NCI-H1930 (cell line): ENCODE measurements at regions not wholly inside any gene's neighbourhood (a gene's known extent, or its start where the extent isn't known, plus 50 kb on each side); places are given as distances from the start of the nearest gene placed in this dataset.
"Not testable (repeated sequence)": the region's sequence is repeated elsewhere in the genome, so short reads cannot be mapped to it uniquely, and the experiment has no call there.

Source experiments
- DNase-seq, 2 experiments: peaks; one replicate each; lab custom pipeline; 2025; lab: John Stamatoyannopoulos, UW

- DNase-seq, result not testable (repeated sequence)
Measured at GRCh38 chr16:72729552-72729951, 318.4 kb downstream of the ZFHX3 start.

- no peak for DNase-seq
Measured at GRCh38 chr16:72728516-72728915, 319.4 kb downstream of the ZFHX3 start.

GRCh38 chr16:72727565-72727964 is 320.4 kb downstream of the ZFHX3 start:
- no peak for DNase-seq

GRCh38 chr16:72725643-72726042 is 322.3 kb downstream of the ZFHX3 start:
- DNase-seq, result no peak

GRCh38 chr16:72723781-72724180 is 324.1 kb downstream of the ZFHX3 start:
- DNase-seq, result no peak

GRCh38 chr16:72722552-72722951 is 325.4 kb downstream of the ZFHX3 start:
- peak; percentile 78 to 83 for DNase-seq

GRCh38 chr16:72721981-72722380 is 325.9 kb downstream of the ZFHX3 start:
- peak in 1 of 2 experiments; percentile 11 for DNase-seq

GRCh38 chr16:72715267-72715666 is 332.7 kb downstream of the ZFHX3 start:
- DNase-seq, result no peak

GRCh38 chr16:72711823-72712222 is 336.1 kb downstream of the ZFHX3 start:
- DNase-seq, result no peak

- DNase-seq, result no peak
Measured at GRCh38 chr16:72705801-72706200, 342.1 kb downstream of the ZFHX3 start.

GRCh38 chr16:72704746-72705372 is 343.1 kb downstream of the ZFHX3 start:
- DNase-seq, result no peak

- DNase-seq, result no peak
Measured at GRCh38 chr16:72689851-72690250, 358.1 kb downstream of the ZFHX3 start.

- DNase-seq, result no peak
Measured at GRCh38 chr16:72680732-72681131, 367.2 kb downstream of the ZFHX3 start.

GRCh38 chr16:72679856-72680255 is 368.1 kb downstream of the ZFHX3 start:
- no peak for DNase-seq

- DNase-seq, result no peak
Measured at GRCh38 chr16:72677662-72678447, 370.1 kb downstream of the ZFHX3 start.

- DNase-seq, result no peak
Measured at GRCh38 chr16:72673118-72673517, 374.8 kb downstream of the ZFHX3 start.

- DNase-seq, result no peak
Measured at GRCh38 chr16:72666267-72666666, 381.7 kb downstream of the ZFHX3 start.

- no peak for DNase-seq
Measured at GRCh38 chr16:72665701-72666100, 382.2 kb downstream of the ZFHX3 start.

- DNase-seq, result peak; percentile 90 to 91
Measured at GRCh38 chr16:72664509-72665408, 383.2 kb downstream of the ZFHX3 start.

- DNase-seq, result no peak
Measured at GRCh38 chr16:72664056-72664508, 383.8 kb downstream of the ZFHX3 start.

- DNase-seq, result no peak
Measured at GRCh38 chr16:72658888-72659717, 388.8 kb downstream of the ZFHX3 start.

- DNase-seq, result no peak
Measured at GRCh38 chr16:72657791-72658190, 390.1 kb downstream of the ZFHX3 start.
